Stimulated activated CD8-positive, alpha-beta memory T cell treated with anti-CD3 and anti-CD28 coated beads, Interleukin-7, amount 100 ng/mL, for 1 hour (primary cell): ENCODE measurements at regions not wholly inside any gene's neighbourhood (a gene's known extent, or its start where the extent isn't known, plus 50 kb on each side); places are given as distances from the start of the nearest gene placed in this dataset.

ENCODE experiments used
- DNase-seq, 2 donors: peaks; one replicate each; pipeline ENCODE4 v3.0.0-alpha.2; 2020; ENCODE audit warnings: low read depth in 2 of 2

- no peak for DNase-seq
Observed at GRCh38 chr19:32289566-32290210, 55.7 kb upstream of the ZNF507 start.

- DNase-seq = no peak
Observed at GRCh38 chr19:32291876-32292275, 53.5 kb upstream of the ZNF507 start.

- DNase-seq = no peak
Observed at GRCh38 chr19:32294871-32295438, 50.5 kb upstream of the ZNF507 start.
